HEK293 (cell line): ENCODE measurements at regions not wholly inside any gene's neighbourhood (a gene's known extent, or its start where the extent isn't known, plus 50 kb on each side); places are given as distances from the start of the nearest gene placed in this dataset.

Experiments
- BCL11B ChIP-seq: fragments of 450-650 bp; formaldehyde crosslinking; IDR thresholded peaks from 2 replicates; pipeline ENCODE4 v1.5.1; 2016; ENCODE audit warnings: low read depth, missing biosample characterization, missing genetic modification characterization
- CTCF ChIP-seq: fragments of 450-650 bp; formaldehyde crosslinking; IDR thresholded peaks from 2 replicates; pipeline ENCODE4 v1.5.1; 2016; ENCODE audit warnings: missing biosample characterization, missing genetic modification characterization
- MYNN ChIP-seq: fragments of 450-650 bp; formaldehyde crosslinking; IDR thresholded peaks from 2 replicates; pipeline ENCODE4 v1.5.1; 2016; ENCODE audit warnings: missing biosample characterization, missing genetic modification characterization, borderline replicate concordance
- ZBTB1 ChIP-seq: fragments of 450-650 bp; formaldehyde crosslinking; IDR thresholded peaks from 2 replicates; pipeline ENCODE4 v1.5.1; 2016; ENCODE audit warnings: missing biosample characterization, missing genetic modification characterization
- ZBTB20 ChIP-seq: fragments of 450-650 bp; formaldehyde crosslinking; IDR thresholded peaks from 2 replicates; pipeline ENCODE4 v1.5.1; 2016; ENCODE audit warnings: missing biosample characterization, missing genetic modification characterization
- ZBTB26 ChIP-seq: fragments of 450-650 bp; formaldehyde crosslinking; optimal IDR thresholded peaks from 2 replicates; pipeline ENCODE3; 2016; ENCODE audit warnings: missing biosample characterization, mild to moderate bottlenecking, missing genetic modification characterization
- ZBTB7A ChIP-seq: fragments of 450-650 bp; formaldehyde crosslinking; IDR thresholded peaks from 2 replicates; pipeline ENCODE4 v1.5.1; 2016; ENCODE audit warnings: low read depth, missing biosample characterization, missing genetic modification characterization
- ZEB2 ChIP-seq: fragments of 450-650 bp; formaldehyde crosslinking; IDR thresholded peaks from 2 replicates; pipeline ENCODE4 v1.5.1; 2016; ENCODE audit warnings: missing biosample characterization, missing genetic modification characterization
- ZNF24 ChIP-seq: fragments of 450-650 bp; formaldehyde crosslinking; IDR thresholded peaks from 2 replicates; pipeline ENCODE4 v1.5.1; 2016; ENCODE audit warnings: missing biosample characterization, missing genetic modification characterization
- ZNF707 ChIP-seq: fragments of 450-650 bp; formaldehyde crosslinking; IDR thresholded peaks from 2 replicates; pipeline ENCODE4 v1.5.1; 2016; ENCODE audit warnings: missing biosample characterization, missing genetic modification characterization
- TF ChIP-seq, protein P1 (sequence below): fragments of 450-650 bp; formaldehyde crosslinking; IDR thresholded peaks from 2 replicates; pipeline ENCODE4 v1.5.1; 2016; ENCODE audit warnings: missing biosample characterization, missing genetic modification characterization, borderline replicate concordance
- TF ChIP-seq, protein P2 (sequence below): IDR thresholded peaks from 2 replicates; pipeline ENCODE4 v1.6.1; 2011; ENCODE audit warnings: mild to moderate bottlenecking, low read depth, low read length, borderline replicate concordance

DNA sequence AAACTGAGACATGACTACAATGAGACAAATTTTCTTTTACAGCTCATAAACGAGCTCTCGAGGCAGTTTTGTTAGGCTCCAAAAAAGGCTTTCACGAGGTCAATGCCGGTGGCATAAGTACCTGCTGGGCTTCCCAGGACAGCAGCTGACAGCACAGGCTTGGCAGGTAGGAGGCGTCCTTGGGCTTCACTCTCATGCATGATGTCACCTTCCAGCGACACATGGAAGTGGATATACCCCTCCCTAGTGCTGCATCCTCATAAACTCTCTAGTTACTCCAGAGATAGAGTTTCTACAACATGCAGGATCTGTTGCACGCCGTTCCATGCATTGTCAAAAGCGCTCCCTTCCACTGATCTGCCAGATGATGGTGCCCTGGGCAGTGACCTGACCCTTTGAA, 112.5 kb upstream of the PAXBP1 start:
- TF ChIP-seq, protein P1, sequence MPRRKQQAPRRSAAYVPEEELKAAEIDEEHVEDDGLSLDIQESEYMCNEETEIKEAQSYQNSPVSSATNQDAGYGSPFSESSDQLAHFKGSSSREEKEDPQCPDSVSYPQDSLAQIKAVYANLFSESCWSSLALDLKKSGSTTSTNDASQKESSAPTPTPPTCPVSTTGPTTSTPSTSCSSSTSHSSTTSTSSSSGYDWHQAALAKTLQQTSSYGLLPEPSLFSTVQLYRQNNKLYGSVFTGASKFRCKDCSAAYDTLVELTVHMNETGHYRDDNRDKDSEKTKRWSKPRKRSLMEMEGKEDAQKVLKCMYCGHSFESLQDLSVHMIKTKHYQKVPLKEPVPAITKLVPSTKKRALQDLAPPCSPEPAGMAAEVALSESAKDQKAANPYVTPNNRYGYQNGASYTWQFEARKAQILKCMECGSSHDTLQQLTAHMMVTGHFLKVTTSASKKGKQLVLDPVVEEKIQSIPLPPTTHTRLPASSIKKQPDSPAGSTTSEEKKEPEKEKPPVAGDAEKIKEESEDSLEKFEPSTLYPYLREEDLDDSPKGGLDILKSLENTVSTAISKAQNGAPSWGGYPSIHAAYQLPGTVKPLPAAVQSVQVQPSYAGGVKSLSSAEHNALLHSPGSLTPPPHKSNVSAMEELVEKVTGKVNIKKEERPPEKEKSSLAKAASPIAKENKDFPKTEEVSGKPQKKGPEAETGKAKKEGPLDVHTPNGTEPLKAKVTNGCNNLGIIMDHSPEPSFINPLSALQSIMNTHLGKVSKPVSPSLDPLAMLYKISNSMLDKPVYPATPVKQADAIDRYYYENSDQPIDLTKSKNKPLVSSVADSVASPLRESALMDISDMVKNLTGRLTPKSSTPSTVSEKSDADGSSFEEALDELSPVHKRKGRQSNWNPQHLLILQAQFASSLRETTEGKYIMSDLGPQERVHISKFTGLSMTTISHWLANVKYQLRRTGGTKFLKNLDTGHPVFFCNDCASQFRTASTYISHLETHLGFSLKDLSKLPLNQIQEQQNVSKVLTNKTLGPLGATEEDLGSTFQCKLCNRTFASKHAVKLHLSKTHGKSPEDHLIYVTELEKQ, result no peak
- TF ChIP-seq CTCF (tag by site-specific recombination), result no peak
- TF ChIP-seq ZNF707 (tag by site-specific recombination), result no peak
- TF ChIP-seq ZBTB1 (tag by site-specific recombination), result no peak
- no peak for TF ChIP-seq ZBTB7A
- no peak for TF ChIP-seq ZBTB20
- no peak for TF ChIP-seq ZEB2 (tag by site-specific recombination)
- TF ChIP-seq BCL11B (tag by site-specific recombination), result no peak
- TF ChIP-seq, protein P2, sequence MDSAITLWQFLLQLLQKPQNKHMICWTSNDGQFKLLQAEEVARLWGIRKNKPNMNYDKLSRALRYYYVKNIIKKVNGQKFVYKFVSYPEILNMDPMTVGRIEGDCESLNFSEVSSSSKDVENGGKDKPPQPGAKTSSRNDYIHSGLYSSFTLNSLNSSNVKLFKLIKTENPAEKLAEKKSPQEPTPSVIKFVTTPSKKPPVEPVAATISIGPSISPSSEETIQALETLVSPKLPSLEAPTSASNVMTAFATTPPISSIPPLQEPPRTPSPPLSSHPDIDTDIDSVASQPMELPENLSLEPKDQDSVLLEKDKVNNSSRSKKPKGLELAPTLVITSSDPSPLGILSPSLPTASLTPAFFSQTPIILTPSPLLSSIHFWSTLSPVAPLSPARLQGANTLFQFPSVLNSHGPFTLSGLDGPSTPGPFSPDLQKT, result no peak
- TF ChIP-seq MYNN (tag by site-specific recombination), result no peak
- TF ChIP-seq ZNF24 (tag by site-specific recombination), result no peak
- TF ChIP-seq ZBTB26, result no peak
